GM12878 (cell line): ENCODE measurements at regions not wholly inside any gene's neighbourhood (a gene's known extent, or its start where the extent isn't known, plus 50 kb on each side); places are given as distances from the start of the nearest gene placed in this dataset.

Experiments
- ATAC-seq: fragments of 200-7000 bp; cut with Tn5 transposase; 3 replicates; pipeline ENCODE4 v1.9.1; 2020; ENCODE audit warnings: mild to moderate bottlenecking, moderate library complexity
- BruUV-seq: library from RNA; stranded (reverse); fragments of 400-500 nt; replicated peaks from 2 replicates; lab custom pipeline; 2021; lab: Mats Ljungman, UMichigan
- CTCF ChIA-PET: fragments of 300-600 bp; sonication (Branson Sonifier 250); formaldehyde crosslinking; extraction: SDS; loops from one replicate; lab custom pipeline; 2021; ENCODE audit warnings: inconsistent platforms; lab: Yijun Ruan, JAX
- POLR2A ChIA-PET: fragments of 350-600 bp; formaldehyde crosslinking; extraction: SDS; loops from one replicate; lab custom pipeline; 2021; ENCODE audit warnings: inconsistent platforms; lab: Charles Lee
- RAD21 ChIA-PET: fragments of 300-600 bp; sonication (Branson Sonifier 250); formaldehyde crosslinking; loops from one replicate; lab custom pipeline; 2023; ENCODE audit warnings: antibody characterized with exemption; ENCODE audit not compliant: unreplicated experiment; lab: Charles Lee
- SMC1A ChIA-PET: fragments of 300-600 bp; sonication (Branson Sonifier 250); formaldehyde crosslinking; loops from one replicate; lab custom pipeline; 2023; ENCODE audit not compliant: unreplicated experiment, uncharacterized antibody; lab: Charles Lee
- DNase-seq: peaks from one replicate; pipeline ENCODE4 v3.0.0-alpha.2; 2011; ENCODE audit warnings: low read depth, low spot score
- FAIRE-seq: peaks from 3 replicates; lab custom pipeline; 2011; peaks lifted over from hg19 to GRCh38; lab: Jason Lieb, UNC
- H2AFZ ChIP-seq: 2 replicates; pipeline ENCODE4 v1.6.0; 2011; ENCODE audit warnings: low read depth, low read length, control low read depth; ENCODE audit not compliant: control insufficient read depth
- H3K27ac ChIP-seq: 2 replicates; pipeline ENCODE4 v1.5.1; 2011; ENCODE audit warnings: control low read depth; ENCODE audit not compliant: control insufficient read depth, insufficient read depth
- H3K27me3 ChIP-seq, 2 experiments: replicated peaks in 1 of 2; 2 replicates each; pipeline versions ENCODE4 v1.6.0 to v1.6.1; 2011; ENCODE audit warnings: low read length in 1 of 2; ENCODE audit not compliant: control insufficient read depth in 2 of 2, insufficient read depth in 2 of 2
- H3K36me3 ChIP-seq, 2 experiments: 2 replicates each; pipeline ENCODE4 v1.5.1; 2011; ENCODE audit warnings: low read length in 1 of 2; ENCODE audit not compliant: control insufficient read depth in 2 of 2, insufficient read depth in 2 of 2
- H3K4me1 ChIP-seq: 2 replicates; pipeline ENCODE4 v1.6.1; 2011; ENCODE audit warnings: mild to moderate bottlenecking, low read length, moderate library complexity, mixed read lengths; ENCODE audit not compliant: control insufficient read depth, insufficient read depth
- H3K4me2 ChIP-seq: 2 replicates; pipeline ENCODE4 v1.6.0; 2011; ENCODE audit warnings: control low read depth; ENCODE audit not compliant: control insufficient read depth, insufficient read depth
- H3K4me3 ChIP-seq: fragments of 200-600 bp; sonication (generic); 2 replicates; pipeline ENCODE4 v1.5.1; 2016
- H3K79me2 ChIP-seq: 2 replicates; pipeline ENCODE4 v1.6.0; 2011; ENCODE audit warnings: low read length; ENCODE audit not compliant: control insufficient read depth, insufficient read depth
- H3K9ac ChIP-seq: 2 replicates; pipeline ENCODE4 v1.8.0; 2011; ENCODE audit warnings: low read length, control low read depth, mixed read lengths; ENCODE audit not compliant: control insufficient read depth, insufficient read depth
- H3K9me3 ChIP-seq: replicated peaks from 3 replicates; pipeline ENCODE4 v1.5.1; 2011; ENCODE audit warnings: mild to moderate bottlenecking, low read length; ENCODE audit not compliant: control insufficient read depth, insufficient read depth
- H4K20me1 ChIP-seq: 2 replicates; pipeline ENCODE4 v1.6.0; 2011; ENCODE audit not compliant: control insufficient read depth, insufficient read depth
- ATF3 ChIP-seq: IDR thresholded peaks from 2 replicates; pipeline ENCODE4 v1.6.1; 2011; ENCODE audit warnings: low read depth, mild to moderate bottlenecking, low read length, moderate library complexity, borderline replicate concordance; ENCODE audit errors: extremely low read depth
- ATF7 ChIP-seq: fragments of 450-650 bp; IDR thresholded peaks from 2 replicates; pipeline ENCODE4 v1.6.1; 2016; ENCODE audit warnings: low read depth, mild to moderate bottlenecking
- BRCA1 ChIP-seq: IDR thresholded peaks from 2 replicates; pipeline ENCODE4 v1.6.1; 2011; ENCODE audit warnings: low read depth, low read length, improper control_type of control experiment
- FOXK2 ChIP-seq: fragments of 450-650 bp; IDR thresholded peaks from 2 replicates; pipeline ENCODE4 v1.6.1; 2017; ENCODE audit warnings: mild to moderate bottlenecking, moderate library complexity
- HSF1 ChIP-seq: fragments of 150-350 bp; IDR thresholded peaks from 2 replicates; pipeline ENCODE4 v1.6.1; 2014; ENCODE audit warnings: mild to moderate bottlenecking, low read depth, low read length
- MEF2A ChIP-seq: IDR thresholded peaks from 2 replicates; pipeline ENCODE4 v1.6.1; 2011; ENCODE audit warnings: low read depth, mild to moderate bottlenecking, low read length, moderate library complexity; ENCODE audit not compliant: insufficient read depth
- NKRF ChIP-seq: fragments of 450-650 bp; conservative IDR thresholded peaks from 2 replicates; pipeline ENCODE4 v1.6.1; 2017; ENCODE audit warnings: mild to moderate bottlenecking, moderate library complexity
- NRF1 ChIP-seq: conservative IDR thresholded peaks from 2 replicates; pipeline ENCODE4 v1.6.1; 2011; ENCODE audit warnings: mild to moderate bottlenecking, low read depth, low read length, improper control_type of control experiment
- PAX8 ChIP-seq: fragments of 450-650 bp; IDR thresholded peaks from 2 replicates; pipeline ENCODE4 v1.6.1; 2017; ENCODE audit warnings: mild to moderate bottlenecking, moderate library complexity
- POLR2AphosphoS5 ChIP-seq: IDR thresholded peaks from 2 replicates; pipeline ENCODE4 v1.6.1; 2011; ENCODE audit warnings: mild to moderate bottlenecking, low read length, inconsistent platforms
- SMAD1 ChIP-seq: fragments of 450-650 bp; IDR thresholded peaks from 2 replicates; pipeline ENCODE4 v1.6.1; 2018; ENCODE audit warnings: mild to moderate bottlenecking, low read depth; ENCODE audit not compliant: partially characterized antibody
- SMC3 ChIP-seq: IDR thresholded peaks from 2 replicates; pipeline ENCODE4 v1.6.1; 2011; ENCODE audit warnings: low read length, improper control_type of control experiment, borderline replicate concordance
- SPI1 ChIP-seq: IDR thresholded peaks from 2 replicates; pipeline ENCODE4 v1.6.1; 2011; ENCODE audit warnings: low read depth, mild to moderate bottlenecking, low read length, moderate library complexity, borderline replicate concordance; ENCODE audit not compliant: insufficient read depth
- ZNF274 ChIP-seq: IDR thresholded peaks from one replicate; pipeline ENCODE4 v1.8.0; 2011; ENCODE audit not compliant: insufficient read length, insufficient read depth
- ZNF622 ChIP-seq: fragments of 450-650 bp; IDR thresholded peaks from 2 replicates; pipeline ENCODE4 v1.6.1; 2017; ENCODE audit warnings: mild to moderate bottlenecking, inconsistent platforms
- WGBS: methylation state at CpG from one replicate; pipeline ENCODE4 v1.1.6; 2016; ENCODE audit warnings: low lambda C conversion rate; ENCODE audit not compliant: insufficient replicate concordance, insufficient coverage; ENCODE audit errors: missing lambda C conversion rate; 5-methylcytosine and 5-hydroxymethylcytosine counted together
- in situ Hi-C: fragments of 300-500 bp; cut with MboI; formaldehyde crosslinking; loops from 9 replicates; pipeline ENCODE4 v1.14.3; 2018; ENCODE audit warnings: mixed read lengths
- intact Hi-C: fragments of 100-400 bp; cut with micrococcal nuclease; formaldehyde crosslinking; loops from one replicate; pipeline ENCODE4 v1.14.2; 2022; ENCODE audit not compliant: unreplicated experiment

- H3K9ac ChIP-seq, result no peak overlapping the region
- H4K20me1 ChIP-seq, result no peaks in the 10 kb centered on the region
- no peaks in the 10 kb centered on the region for H3K79me2 ChIP-seq
- intact Hi-C loops (no loop called here), in situ Hi-C loops (no loop called here)
- DNase-seq (no peak), FAIRE-seq (no peak), ATAC-seq (no peak)
- WGBS, result 26% methylated on average over 2 of the region's 2 CpGs
- ChIA-PET SMC1A (interaction anchor here (0.6 kb wide), 1 partner anchor 92 kb away, joined by 4 read pairs; no protein-coding TSS in a partner anchor), POLR2A (no interaction called here), CTCF (no interaction called here), RAD21 (no interaction called here)
- H3K9me3 ChIP-seq, result no peaks in the 10 kb centered on the region; the same call in 2 of the 3 replicates
- no TSS peak for BruUV-seq
- no peak overlapping the region for H3K4me2 ChIP-seq
- no peak overlapping the region for H3K4me3 ChIP-seq
- no peak overlapping the region for H3K27ac ChIP-seq
- H3K36me3 ChIP-seq, result no peaks in the 10 kb centered on the region
- H3K27me3 ChIP-seq, result no peaks in the 10 kb centered on the region
- no peak overlapping the region for H2AFZ ChIP-seq
- no peaks in the 10 kb centered on the region for H3K4me1 ChIP-seq
- no peak for TF ChIP-seq NKRF
- no peak for TF ChIP-seq SMC3
- no peak for TF ChIP-seq BRCA1
- TF ChIP-seq SMAD1, result no peak
- TF ChIP-seq ATF3, result no peak
- TF ChIP-seq PAX8, result no peak
- TF ChIP-seq MEF2A, result no peak
- no peak for TF ChIP-seq SPI1
- TF ChIP-seq ZNF274, result no peak
- no peak for TF ChIP-seq HSF1
- no peak for TF ChIP-seq ATF7
- no peak for TF ChIP-seq NRF1
- no peak for TF ChIP-seq FOXK2
- no peak for TF ChIP-seq POLR2AphosphoS5
- no peak for TF ChIP-seq ZNF622
Observed at GRCh38 chr2:7891312-7891711, 790.5 kb upstream of the ID2 start.
